Mesenchymal stem cell (in vitro differentiated cells and primary cell): ENCODE measurements at regions not wholly inside any gene's neighbourhood (a gene's known extent, or its start where the extent isn't known, plus 50 kb on each side); places are given as distances from the start of the nearest gene placed in this dataset.

Experiments
- DNase-seq: peaks from one replicate; pipeline ENCODE4 v3.0.0-alpha.2; 2013
- H2AFZ ChIP-seq: one replicate; pipeline ENCODE4 v1.6.1; 2013; ENCODE audit warnings: low read depth, mild to moderate bottlenecking, control low read depth, inconsistent platforms, low read length, moderate library complexity
- H2AK5ac ChIP-seq: 2 replicates; pipeline ENCODE4 v1.6.1; 2013; ENCODE audit warnings: low read length, moderate library complexity, mild to moderate bottlenecking, inconsistent platforms; ENCODE audit not compliant: severe bottlenecking
- H2BK120ac ChIP-seq: one replicate; pipeline ENCODE4 v1.6.1; 2013; ENCODE audit warnings: low read depth, mild to moderate bottlenecking, inconsistent platforms, low read length, moderate library complexity
- H2BK12ac ChIP-seq, 2 experiments: one replicate each; pipeline ENCODE4 v1.6.1; 2013; ENCODE audit warnings: inconsistent platforms in 2 of 2, low read length in 2 of 2, mild to moderate bottlenecking in 2 of 2, moderate library complexity in 2 of 2, control low read depth in 1 of 2
- H2BK15ac ChIP-seq: one replicate; pipeline ENCODE4 v1.6.1; 2013; ENCODE audit warnings: mild to moderate bottlenecking, low read depth, inconsistent platforms; ENCODE audit not compliant: poor library complexity, severe bottlenecking
- H2BK5ac ChIP-seq: 2 replicates; pipeline ENCODE4 v1.6.1; 2013; ENCODE audit warnings: low read depth, mild to moderate bottlenecking, low read length, control low read depth, inconsistent platforms; ENCODE audit not compliant: poor library complexity, severe bottlenecking
- H3K14ac ChIP-seq, 2 experiments: one replicate each; pipeline ENCODE4 v1.6.1; 2013; ENCODE audit warnings: inconsistent platforms in 2 of 2, low read length in 2 of 2, control low read depth in 1 of 2, mild to moderate bottlenecking in 1 of 2, moderate library complexity in 1 of 2
- H3K18ac ChIP-seq, 2 experiments: one replicate each; pipeline ENCODE4 v1.6.1; 2013; ENCODE audit warnings: inconsistent platforms in 2 of 2, low read length in 2 of 2, control low read depth in 1 of 2, low read depth in 1 of 2, mild to moderate bottlenecking in 1 of 2
- H3K23ac ChIP-seq, 2 experiments: one replicate each; pipeline ENCODE4 v1.6.1; 2013; ENCODE audit warnings: inconsistent platforms in 2 of 2, low read length in 2 of 2, mild to moderate bottlenecking in 2 of 2, moderate library complexity in 2 of 2, control low read depth in 1 of 2
- H3K27ac ChIP-seq: 2 replicates; pipeline ENCODE4 v1.5.1; 2013; ENCODE audit warnings: mild to moderate bottlenecking, moderate library complexity, low read length, control low read depth, inconsistent platforms; ENCODE audit not compliant: poor library complexity, severe bottlenecking
- H3K27me3 ChIP-seq, 2 experiments: 2 replicates each; pipeline versions ENCODE4 v1.6.1 to v1.7.0; 2013; ENCODE audit warnings: low read length in 2 of 2, mild to moderate bottlenecking in 2 of 2, moderate library complexity in 2 of 2, control low read depth in 1 of 2, inconsistent platforms in 1 of 2; ENCODE audit not compliant: control insufficient read depth in 1 of 2, insufficient read depth in 1 of 2
- H3K36me3 ChIP-seq, 2 experiments: 2 replicates each; pipeline versions ENCODE4 v1.6.1 to v1.7.0; 2013; ENCODE audit warnings: low read length in 2 of 2, control low read depth in 1 of 2, inconsistent platforms in 1 of 2, low read depth in 1 of 2, mild to moderate bottlenecking in 1 of 2; ENCODE audit not compliant: insufficient read depth in 2 of 2, control insufficient read depth in 1 of 2
- H3K4ac ChIP-seq, 2 experiments: one replicate each; pipeline ENCODE4 v1.6.1; 2013; ENCODE audit warnings: inconsistent platforms in 2 of 2, low read length in 2 of 2, mild to moderate bottlenecking in 2 of 2, moderate library complexity in 2 of 2, control low read depth in 1 of 2, low read depth in 1 of 2
- H3K4me1 ChIP-seq: 2 replicates; pipeline ENCODE4 v1.6.1; 2013; ENCODE audit warnings: low read depth, low read length, control low read depth; ENCODE audit not compliant: control insufficient read depth, insufficient read depth
- H3K4me2 ChIP-seq: 2 replicates; pipeline ENCODE4 v1.6.1; 2013; ENCODE audit warnings: low read length, mild to moderate bottlenecking, inconsistent platforms; ENCODE audit not compliant: poor library complexity, severe bottlenecking
- H3K4me3 ChIP-seq, 2 experiments: 2 replicates each; pipeline versions ENCODE4 v1.5.1 to v1.7.0; 2013; ENCODE audit warnings: low read length in 2 of 2, mild to moderate bottlenecking in 2 of 2, control low read depth in 1 of 2, low read depth in 1 of 2; ENCODE audit not compliant: insufficient read depth in 1 of 2
- H3K79me1 ChIP-seq: replicated peaks from 2 replicates; pipeline ENCODE4 v1.6.1; 2013; ENCODE audit warnings: mild to moderate bottlenecking, control low read depth, low read length, inconsistent platforms; ENCODE audit not compliant: poor library complexity, severe bottlenecking
- H3K9ac ChIP-seq: 2 replicates; pipeline ENCODE4 v1.7.0; 2013; ENCODE audit warnings: mild to moderate bottlenecking, low read length, moderate library complexity
- H3K9me3 ChIP-seq: 2 replicates; pipeline ENCODE4 v1.7.0; 2013; ENCODE audit warnings: mild to moderate bottlenecking, low read length; ENCODE audit not compliant: control insufficient read depth
- H4K8ac ChIP-seq: one replicate; pipeline ENCODE4 v1.6.1; 2013; ENCODE audit warnings: inconsistent platforms, mild to moderate bottlenecking, low read length, moderate library complexity
- H4K91ac ChIP-seq: one replicate; pipeline ENCODE4 v1.6.1; 2013; ENCODE audit warnings: mild to moderate bottlenecking, low read length, inconsistent platforms
- WGBS: methylation state at CpG from one replicate; pipeline ENCODE4 v1.1.7; 2013; ENCODE audit warnings: mixed read lengths; 5-methylcytosine and 5-hydroxymethylcytosine counted together

GRCh38 chr18:29234751-29235150, 1057.8 kb upstream of the CDH2 start:
- DNase-seq, result no peak
- no peaks in the 10 kb centered on the region for H3K27me3 ChIP-seq
- no peak overlapping the region for H3K23ac ChIP-seq
- H4K91ac ChIP-seq, result no peak overlapping the region
- peaks cover 13% of the 10 kb centered on the region for H3K9me3 ChIP-seq
- H4K8ac ChIP-seq, result no peak overlapping the region
- no peaks in the 10 kb centered on the region for H3K36me3 ChIP-seq
- no peak overlapping the region for H3K4ac ChIP-seq
- H2BK5ac ChIP-seq, result no peak overlapping the region
- H3K9ac ChIP-seq, result no peak overlapping the region
- no peak overlapping the region for H3K14ac ChIP-seq
- H2BK15ac ChIP-seq, result no peak overlapping the region
- H3K4me1 ChIP-seq, result no peaks in the 10 kb centered on the region
- H2AK5ac ChIP-seq, result no peak overlapping the region
- no peak overlapping the region for H2AFZ ChIP-seq
- no peak overlapping the region for H3K4me2 ChIP-seq
- H3K4me3 ChIP-seq, result no peak overlapping the region
- H2BK120ac ChIP-seq, result no peak overlapping the region
- no peak overlapping the region for H3K27ac ChIP-seq
- H3K18ac ChIP-seq, result no peak overlapping the region
- no peak overlapping the region for H2BK12ac ChIP-seq
- H3K79me1 ChIP-seq, result no peaks in the 10 kb centered on the region

- Histone ChIP-seq H2BK15ac (no peak overlapping the region), H3K23ac (no peak overlapping the region), H3K9me3 (no peaks in the 10 kb centered on the region), H4K8ac (no peak overlapping the region), H2AK5ac (no peak overlapping the region), H3K4me1 (no peaks in the 10 kb centered on the region), H3K18ac (no peak overlapping the region), H3K9ac (no peak overlapping the region), H3K36me3 (no peaks in the 10 kb centered on the region), H4K91ac (no peak overlapping the region), H2BK120ac (no peak overlapping the region), H3K4ac (no peak overlapping the region), H2AFZ (no peak overlapping the region), H3K4me2 (no peak overlapping the region), H2BK5ac (no peak overlapping the region), H2BK12ac (no peak overlapping the region), H3K79me1 (no peaks in the 10 kb centered on the region), H3K4me3 (no peak overlapping the region), H3K27me3 (no peaks in the 10 kb centered on the region), H3K27ac (no peak overlapping the region), H3K14ac (no peak overlapping the region)
- no peak for DNase-seq
- 80% methylated on average over 1 of the region's 1 CpG for WGBS
These were observed 1049.3 kb upstream of the CDH2 start for GRCh38 chr18:29226213-29226612.

GRCh38 chr18:29225351-29225750, 1048.4 kb upstream of the CDH2 start:
- no peak overlapping the region for H3K23ac ChIP-seq
- no peak overlapping the region for H3K18ac ChIP-seq
- no peak overlapping the region for H2BK12ac ChIP-seq
- H2BK5ac ChIP-seq, result no peak overlapping the region
- no peaks in the 10 kb centered on the region for H3K27me3 ChIP-seq
- H2BK120ac ChIP-seq, result no peak overlapping the region
- no peak overlapping the region for H2AK5ac ChIP-seq
- H3K27ac ChIP-seq, result no peak overlapping the region
- no peak overlapping the region for H2BK15ac ChIP-seq
- H4K8ac ChIP-seq, result no peak overlapping the region
- no peaks in the 10 kb centered on the region for H3K36me3 ChIP-seq
- DNase-seq, result no peak
- no peak overlapping the region for H4K91ac ChIP-seq
- H3K4me1 ChIP-seq, result no peaks in the 10 kb centered on the region
- no peaks in the 10 kb centered on the region for H3K9me3 ChIP-seq
- no peak overlapping the region for H3K4me3 ChIP-seq
- H3K4me2 ChIP-seq, result no peak overlapping the region
- H3K4ac ChIP-seq, result no peak overlapping the region
- no peak overlapping the region for H3K14ac ChIP-seq
- H3K79me1 ChIP-seq, result no peaks in the 10 kb centered on the region
- no peak overlapping the region for H3K9ac ChIP-seq
- H2AFZ ChIP-seq, result no peak overlapping the region

GRCh38 chr18:29218091-29218490, 1041.2 kb upstream of the CDH2 start:
- H3K4me2 ChIP-seq, result no peak overlapping the region
- no peaks in the 10 kb centered on the region for H3K4me1 ChIP-seq
- no peak overlapping the region for H4K91ac ChIP-seq
- WGBS, result 80% methylated on average over 1 of the region's 2 CpGs
- DNase-seq, result no peak
- H2BK15ac ChIP-seq, result no peak overlapping the region
- no peaks in the 10 kb centered on the region for H3K36me3 ChIP-seq
- no peaks in the 10 kb centered on the region for H3K9me3 ChIP-seq
- H2BK5ac ChIP-seq, result no peak overlapping the region
- H3K4ac ChIP-seq, result no peak overlapping the region
- no peak overlapping the region for H4K8ac ChIP-seq
- no peak overlapping the region for H2BK120ac ChIP-seq
- H2AFZ ChIP-seq, result no peak overlapping the region
- no peak overlapping the region for H3K23ac ChIP-seq
- no peaks in the 10 kb centered on the region for H3K27me3 ChIP-seq
- no peak overlapping the region for H3K14ac ChIP-seq
- H3K18ac ChIP-seq, result no peak overlapping the region
- H2AK5ac ChIP-seq, result no peak overlapping the region
- no peaks in the 10 kb centered on the region for H3K79me1 ChIP-seq
- no peak overlapping the region for H2BK12ac ChIP-seq
- H3K27ac ChIP-seq, result no peak overlapping the region
- H3K4me3 ChIP-seq, result no peak overlapping the region
- H3K9ac ChIP-seq, result no peak overlapping the region
